ENCODE measurements at regions not wholly inside any gene's neighbourhood (a gene's known extent, or its start where the extent isn't known, plus 50 kb on each side); places are given as distances from the start of the nearest gene placed in this dataset.

- DNase-seq (ENCODE audit: low read depth in 2 of 2) = no peak
These were observed 108.9 kb downstream of the RBFOX3 start for GRCh38 chr17:79501910-79502309.

GRCh38 chr17:79500745-79501618 is 109.9 kb downstream of the RBFOX3 start:
- no peak for DNase-seq (ENCODE audit: low read depth in 2 of 2)

- no peak for DNase-seq (ENCODE audit: low read depth in 2 of 2)
These were observed 112.0 kb downstream of the RBFOX3 start for GRCh38 chr17:79498854-79499253.

GRCh38 chr17:79497777-79498348 is 113.0 kb downstream of the RBFOX3 start:
- DNase-seq (ENCODE audit: low read depth in 2 of 2) = no peak

- no peak for DNase-seq (ENCODE audit: low read depth in 2 of 2)
These were observed 114.3 kb downstream of the RBFOX3 start for GRCh38 chr17:79496422-79497005.

- no peak for DNase-seq (ENCODE audit: low read depth in 2 of 2)
These were observed 115.2 kb downstream of the RBFOX3 start for GRCh38 chr17:79495665-79496064.

GRCh38 chr17:79491006-79491405 is 119.8 kb downstream of the RBFOX3 start:
- no peak for DNase-seq (ENCODE audit: low read depth in 2 of 2)

- no peak for DNase-seq (ENCODE audit: low read depth in 2 of 2)
These were observed 120.3 kb downstream of the RBFOX3 start for GRCh38 chr17:79490530-79490929.

GRCh38 chr17:79487149-79487548 is 123.7 kb downstream of the RBFOX3 start:
- DNase-seq (ENCODE audit: low read depth in 2 of 2) = no peak

- no peak for DNase-seq (ENCODE audit: low read depth in 2 of 2)
These were observed 124.9 kb downstream of the RBFOX3 start for GRCh38 chr17:79485991-79486390.

- DNase-seq (ENCODE audit: low read depth in 2 of 2) = no peak
These were observed 125.3 kb downstream of the RBFOX3 start for GRCh38 chr17:79485419-79485985.

GRCh38 chr17:79484600-79485418 is 126.0 kb downstream of the RBFOX3 start:
- no peak for DNase-seq (ENCODE audit: low read depth in 2 of 2)

- DNase-seq (ENCODE audit: low read depth in 2 of 2) = no peak
These were observed 127.0 kb downstream of the RBFOX3 start for GRCh38 chr17:79483842-79484241.

- DNase-seq (ENCODE audit: low read depth in 2 of 2) = no peak
These were observed 127.9 kb downstream of the RBFOX3 start for GRCh38 chr17:79482727-79483521.

GRCh38 chr17:79479876-79480275 is 131.0 kb downstream of the RBFOX3 start:
- DNase-seq (ENCODE audit: low read depth in 2 of 2) = no peak

- no peak for DNase-seq (ENCODE audit: low read depth in 2 of 2)
These were observed 132.0 kb downstream of the RBFOX3 start for GRCh38 chr17:79478841-79479240.

- no peak for DNase-seq (ENCODE audit: low read depth in 2 of 2)
These were observed 132.8 kb downstream of the RBFOX3 start for GRCh38 chr17:79478051-79478461.

GRCh38 chr17:79476074-79476652 is 134.7 kb downstream of the RBFOX3 start:
- no peak for DNase-seq (ENCODE audit: low read depth in 2 of 2)

- DNase-seq (ENCODE audit: low read depth in 2 of 2) = no peak
These were observed 136.9 kb downstream of the RBFOX3 start for GRCh38 chr17:79473876-79474440.

All from stimulated activated CD8-positive, alpha-beta memory T cell treated with anti-CD3 and anti-CD28 coated beads, Interleukin-2, amount 100 ng/mL, for 1 hour (primary cell).